Liver (tissue), 8 donors: ENCODE measurements at regions not wholly inside any gene's neighbourhood (a gene's known extent, or its start where the extent isn't known, plus 50 kb on each side); places are given as distances from the start of the nearest gene placed in this dataset.

Experiments
- DNase-seq: peaks from one replicate; pipeline ENCODE4 v3.0.0-alpha.2; 2017; ENCODE audit warnings: low spot score
- H3K27ac ChIP-seq, 2 donors: one replicate each; pipeline ENCODE4 v1.7.0; 2013; ENCODE audit warnings: inconsistent platforms in 2 of 2, low read length in 2 of 2, control low read depth in 1 of 2, low read depth in 1 of 2, mild to moderate bottlenecking in 1 of 2
- H3K27me3 ChIP-seq, 4 donors: one replicate each; pipeline versions ENCODE4 v1.6.1 to v1.7.0; 2013; ENCODE audit warnings: low read length in 3 of 4, inconsistent platforms in 1 of 4, mild to moderate bottlenecking in 1 of 4, moderate library complexity in 1 of 4; ENCODE audit not compliant: control insufficient read depth in 4 of 4, insufficient read depth in 4 of 4
- H3K36me3 ChIP-seq, 4 donors: one replicate each; pipeline versions ENCODE4 v1.6.1 to v1.7.0; 2013; ENCODE audit warnings: low read length in 3 of 4, mild to moderate bottlenecking in 3 of 4, low read depth in 1 of 4, moderate library complexity in 1 of 4; ENCODE audit not compliant: control insufficient read depth in 4 of 4, insufficient read depth in 3 of 4
- H3K4me1 ChIP-seq, 4 donors: one replicate each; pipeline versions ENCODE4 v1.6.1 to v1.7.0; 2013; ENCODE audit warnings: low read length in 3 of 4, mild to moderate bottlenecking in 3 of 4, moderate library complexity in 1 of 4; ENCODE audit not compliant: control insufficient read depth in 4 of 4, insufficient read depth in 4 of 4
- H3K4me3 ChIP-seq, 3 donors: one replicate each; pipeline versions ENCODE4 v1.6.1 to v1.7.0; 2013; ENCODE audit warnings: low read length in 3 of 3, control low read depth in 1 of 3, low read depth in 1 of 3, mild to moderate bottlenecking in 1 of 3
- H3K9ac ChIP-seq, 2 donors: one replicate each; pipeline ENCODE4 v1.7.0; 2013; ENCODE audit warnings: low read length in 2 of 2, mild to moderate bottlenecking in 2 of 2, moderate library complexity in 2 of 2, control low read depth in 1 of 2, low read depth in 1 of 2
- H3K9me3 ChIP-seq, 4 donors: one replicate each; pipeline versions ENCODE4 v1.6.1 to v1.7.0; 2013; ENCODE audit warnings: low read length in 3 of 4; ENCODE audit not compliant: control insufficient read depth in 4 of 4
- EGR1 ChIP-seq, 2 donors: IDR thresholded peaks; 2 replicates each; pipeline ENCODE4 v1.6.1; 2016 to 2018; ENCODE audit warnings: antibody characterized with exemption in 2 of 2, low read depth in 2 of 2
- FOXA1 ChIP-seq: IDR thresholded peaks from 2 replicates; pipeline ENCODE4 v1.6.1; 2016; ENCODE audit warnings: antibody characterized with exemption
- FOXA2 ChIP-seq: IDR thresholded peaks from 2 replicates; pipeline ENCODE4 v1.6.1; 2016; ENCODE audit warnings: antibody characterized with exemption
- GABPA ChIP-seq, 2 donors: IDR thresholded peaks in 1 of 2; conservative IDR thresholded peaks in 1 of 2; 2 replicates each; pipeline ENCODE4 v1.6.1; 2016; ENCODE audit warnings: antibody characterized with exemption in 2 of 2, mild to moderate bottlenecking in 1 of 2, moderate library complexity in 1 of 2
- HNF4A ChIP-seq, 2 donors: conservative IDR thresholded peaks; 2 replicates each; pipeline ENCODE4 v1.6.1; 2016; ENCODE audit warnings: antibody characterized with exemption in 2 of 2, mild to moderate bottlenecking in 2 of 2
- HNF4G ChIP-seq: IDR thresholded peaks from 2 replicates; pipeline ENCODE4 v1.6.1; 2016; ENCODE audit warnings: antibody characterized with exemption
- JUND ChIP-seq, 2 donors: IDR thresholded peaks; 2 replicates each; pipeline ENCODE4 v1.6.1; 2016; ENCODE audit warnings: antibody characterized with exemption in 2 of 2
- NR2F2 ChIP-seq: IDR thresholded peaks from 2 replicates; pipeline ENCODE4 v1.6.1; 2016; ENCODE audit warnings: antibody characterized with exemption
- RAD21 ChIP-seq, 2 donors: IDR thresholded peaks; 2 replicates each; pipeline ENCODE4 v1.6.1; 2016; ENCODE audit warnings: antibody characterized with exemption in 2 of 2, mild to moderate bottlenecking in 2 of 2
- RXRA ChIP-seq, 2 donors: IDR thresholded peaks; 2 replicates each; pipeline ENCODE4 v1.6.1; 2017 to 2018; ENCODE audit warnings: antibody characterized with exemption in 2 of 2, mild to moderate bottlenecking in 1 of 2
- SP1 ChIP-seq: IDR thresholded peaks from 2 replicates; pipeline ENCODE4 v1.6.1; 2018; ENCODE audit warnings: antibody characterized with exemption, mild to moderate bottlenecking
- TAF1 ChIP-seq: conservative IDR thresholded peaks from 2 replicates; pipeline ENCODE4 v1.6.1; 2016; ENCODE audit warnings: antibody characterized with exemption, mild to moderate bottlenecking
- YY1 ChIP-seq: IDR thresholded peaks from 2 replicates; pipeline ENCODE4 v1.6.1; 2016; ENCODE audit warnings: antibody characterized with exemption, mild to moderate bottlenecking
- WGBS: extraction: QIAGEN DNeasy Blood & Tissue Kit; methylation state at CpG from one replicate; pipeline ENCODE4 v1.1.7; 2013; 5-methylcytosine and 5-hydroxymethylcytosine counted together
- TF ChIP-seq, protein P1 (sequence below): IDR thresholded peaks from 2 replicates; pipeline ENCODE4 v1.6.1; 2016; ENCODE audit warnings: antibody characterized with exemption
- TF ChIP-seq, protein P2 (sequence below): IDR thresholded peaks from 2 replicates; pipeline ENCODE4 v1.6.1; 2016; ENCODE audit warnings: antibody characterized with exemption
- TF ChIP-seq, protein P3 (sequence below): IDR thresholded peaks from 2 replicates; pipeline ENCODE4 v1.6.1; 2016; ENCODE audit warnings: antibody characterized with exemption
- TF ChIP-seq, protein P4 (sequence below): fragments of 150-350 bp; IDR thresholded peaks from 2 replicates; pipeline ENCODE4 v1.5.1; 2017; ENCODE audit warnings: improper control_type of control experiment, low read depth, low read length; ENCODE audit not compliant: missing input control
- TF ChIP-seq, protein P5 (sequence below): IDR thresholded peaks from 2 replicates; pipeline ENCODE4 v1.6.1; 2016; ENCODE audit warnings: antibody characterized with exemption, mild to moderate bottlenecking
- donor health status: healthy.
- donor health status: healthy.
- donor health status: healthy.
- donor health status: healthy.
- donor health status: healthy.

DNA sequence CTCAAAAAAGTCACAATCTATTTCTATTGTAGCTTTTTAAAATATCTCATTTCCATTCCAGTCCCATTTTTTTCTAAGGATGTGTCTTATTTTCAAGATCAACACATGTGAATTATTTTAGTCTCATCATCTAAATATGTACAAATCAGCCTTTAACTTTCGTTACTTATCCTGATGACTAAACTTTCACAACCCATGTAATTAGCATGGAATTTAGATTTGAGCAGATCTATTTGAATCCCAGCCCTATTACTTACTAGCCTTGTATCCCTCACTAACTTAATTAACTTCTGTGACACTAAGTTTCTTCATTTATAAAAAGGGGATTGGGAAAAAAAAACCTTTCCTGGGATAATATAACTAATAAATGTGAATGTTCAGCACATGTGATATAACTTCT, 81.1 kb downstream of the UFM1 start:
- Histone ChIP-seq H3K27me3 (no peaks in the 10 kb centered on the region), H3K27ac (no peak overlapping the region), H3K9me3 (no peaks in the 10 kb centered on the region), H3K4me1 (no peaks in the 10 kb centered on the region), H3K9ac (no peak overlapping the region), H3K4me3 (no peak overlapping the region), H3K36me3 (no peaks in the 10 kb centered on the region)
- TF ChIP-seq, protein P1, sequence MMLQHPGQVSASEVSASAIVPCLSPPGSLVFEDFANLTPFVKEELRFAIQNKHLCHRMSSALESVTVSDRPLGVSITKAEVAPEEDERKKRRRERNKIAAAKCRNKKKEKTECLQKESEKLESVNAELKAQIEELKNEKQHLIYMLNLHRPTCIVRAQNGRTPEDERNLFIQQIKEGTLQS, result no peak
- TF ChIP-seq GABPA (IDR thresholded peaks at IDR 0.05 in 1 of 2, conservative IDR thresholded peaks at IDR 0.05 in 1 of 2) (no peak), RXRA (IDR thresholded peaks at IDR 0.05) (no peak), NR2F2 (no peak), TAF1 (no peak), RAD21 (IDR thresholded peaks at IDR 0.05) (no peak), FOXA2 (no peak), SP1 (no peak), HNF4A (conservative IDR thresholded peaks at IDR 0.05) (no peak), HNF4G (no peak), FOXA1 (no peak)
- TF ChIP-seq, protein P2, sequence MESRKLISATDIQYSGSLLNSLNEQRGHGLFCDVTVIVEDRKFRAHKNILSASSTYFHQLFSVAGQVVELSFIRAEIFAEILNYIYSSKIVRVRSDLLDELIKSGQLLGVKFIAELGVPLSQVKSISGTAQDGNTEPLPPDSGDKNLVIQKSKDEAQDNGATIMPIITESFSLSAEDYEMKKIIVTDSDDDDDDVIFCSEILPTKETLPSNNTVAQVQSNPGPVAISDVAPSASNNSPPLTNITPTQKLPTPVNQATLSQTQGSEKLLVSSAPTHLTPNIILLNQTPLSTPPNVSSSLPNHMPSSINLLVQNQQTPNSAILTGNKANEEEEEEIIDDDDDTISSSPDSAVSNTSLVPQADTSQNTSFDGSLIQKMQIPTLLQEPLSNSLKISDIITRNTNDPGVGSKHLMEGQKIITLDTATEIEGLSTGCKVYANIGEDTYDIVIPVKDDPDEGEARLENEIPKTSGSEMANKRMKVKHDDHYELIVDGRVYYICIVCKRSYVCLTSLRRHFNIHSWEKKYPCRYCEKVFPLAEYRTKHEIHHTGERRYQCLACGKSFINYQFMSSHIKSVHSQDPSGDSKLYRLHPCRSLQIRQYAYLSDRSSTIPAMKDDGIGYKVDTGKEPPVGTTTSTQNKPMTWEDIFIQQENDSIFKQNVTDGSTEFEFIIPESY, result no peak
- TF ChIP-seq, protein P3, sequence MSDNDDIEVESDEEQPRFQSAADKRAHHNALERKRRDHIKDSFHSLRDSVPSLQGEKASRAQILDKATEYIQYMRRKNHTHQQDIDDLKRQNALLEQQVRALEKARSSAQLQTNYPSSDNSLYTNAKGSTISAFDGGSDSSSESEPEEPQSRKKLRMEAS, result no peak
- TF ChIP-seq, protein P4, sequence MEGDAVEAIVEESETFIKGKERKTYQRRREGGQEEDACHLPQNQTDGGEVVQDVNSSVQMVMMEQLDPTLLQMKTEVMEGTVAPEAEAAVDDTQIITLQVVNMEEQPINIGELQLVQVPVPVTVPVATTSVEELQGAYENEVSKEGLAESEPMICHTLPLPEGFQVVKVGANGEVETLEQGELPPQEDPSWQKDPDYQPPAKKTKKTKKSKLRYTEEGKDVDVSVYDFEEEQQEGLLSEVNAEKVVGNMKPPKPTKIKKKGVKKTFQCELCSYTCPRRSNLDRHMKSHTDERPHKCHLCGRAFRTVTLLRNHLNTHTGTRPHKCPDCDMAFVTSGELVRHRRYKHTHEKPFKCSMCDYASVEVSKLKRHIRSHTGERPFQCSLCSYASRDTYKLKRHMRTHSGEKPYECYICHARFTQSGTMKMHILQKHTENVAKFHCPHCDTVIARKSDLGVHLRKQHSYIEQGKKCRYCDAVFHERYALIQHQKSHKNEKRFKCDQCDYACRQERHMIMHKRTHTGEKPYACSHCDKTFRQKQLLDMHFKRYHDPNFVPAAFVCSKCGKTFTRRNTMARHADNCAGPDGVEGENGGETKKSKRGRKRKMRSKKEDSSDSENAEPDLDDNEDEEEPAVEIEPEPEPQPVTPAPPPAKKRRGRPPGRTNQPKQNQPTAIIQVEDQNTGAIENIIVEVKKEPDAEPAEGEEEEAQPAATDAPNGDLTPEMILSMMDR, result no peak
- TF ChIP-seq, protein P5, sequence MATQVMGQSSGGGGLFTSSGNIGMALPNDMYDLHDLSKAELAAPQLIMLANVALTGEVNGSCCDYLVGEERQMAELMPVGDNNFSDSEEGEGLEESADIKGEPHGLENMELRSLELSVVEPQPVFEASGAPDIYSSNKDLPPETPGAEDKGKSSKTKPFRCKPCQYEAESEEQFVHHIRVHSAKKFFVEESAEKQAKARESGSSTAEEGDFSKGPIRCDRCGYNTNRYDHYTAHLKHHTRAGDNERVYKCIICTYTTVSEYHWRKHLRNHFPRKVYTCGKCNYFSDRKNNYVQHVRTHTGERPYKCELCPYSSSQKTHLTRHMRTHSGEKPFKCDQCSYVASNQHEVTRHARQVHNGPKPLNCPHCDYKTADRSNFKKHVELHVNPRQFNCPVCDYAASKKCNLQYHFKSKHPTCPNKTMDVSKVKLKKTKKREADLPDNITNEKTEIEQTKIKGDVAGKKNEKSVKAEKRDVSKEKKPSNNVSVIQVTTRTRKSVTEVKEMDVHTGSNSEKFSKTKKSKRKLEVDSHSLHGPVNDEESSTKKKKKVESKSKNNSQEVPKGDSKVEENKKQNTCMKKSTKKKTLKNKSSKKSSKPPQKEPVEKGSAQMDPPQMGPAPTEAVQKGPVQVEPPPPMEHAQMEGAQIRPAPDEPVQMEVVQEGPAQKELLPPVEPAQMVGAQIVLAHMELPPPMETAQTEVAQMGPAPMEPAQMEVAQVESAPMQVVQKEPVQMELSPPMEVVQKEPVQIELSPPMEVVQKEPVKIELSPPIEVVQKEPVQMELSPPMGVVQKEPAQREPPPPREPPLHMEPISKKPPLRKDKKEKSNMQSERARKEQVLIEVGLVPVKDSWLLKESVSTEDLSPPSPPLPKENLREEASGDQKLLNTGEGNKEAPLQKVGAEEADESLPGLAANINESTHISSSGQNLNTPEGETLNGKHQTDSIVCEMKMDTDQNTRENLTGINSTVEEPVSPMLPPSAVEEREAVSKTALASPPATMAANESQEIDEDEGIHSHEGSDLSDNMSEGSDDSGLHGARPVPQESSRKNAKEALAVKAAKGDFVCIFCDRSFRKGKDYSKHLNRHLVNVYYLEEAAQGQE, result no peak
- DNase-seq, result no peak
- 66% methylated on average over 1 of the region's 1 CpG for WGBS

DNA sequence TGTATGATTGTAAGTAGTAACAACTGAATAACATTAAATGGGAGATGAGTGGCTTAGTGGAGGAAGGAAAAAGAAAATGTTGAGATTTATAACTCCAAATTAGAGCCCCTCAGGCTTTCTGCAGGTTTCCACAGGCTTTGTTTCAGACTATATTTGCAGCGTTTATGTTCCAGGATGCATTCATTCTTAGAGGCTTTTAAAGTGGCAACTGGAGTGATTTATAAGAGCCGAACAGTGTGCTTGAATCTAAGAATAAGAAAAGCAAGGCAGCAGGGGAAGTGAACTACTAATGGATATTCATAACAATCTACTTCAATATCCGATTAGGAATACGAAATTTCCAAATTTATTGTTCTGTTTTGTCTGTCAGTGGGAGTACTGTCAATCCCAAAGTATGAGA, 91.0 kb downstream of the UFM1 start:
- no peak for DNase-seq
- H3K36me3 ChIP-seq, result no peaks in the 10 kb centered on the region
- no peak overlapping the region for H3K9ac ChIP-seq
- peaks cover 0 to 2% (median 0%) of the 10 kb centered on the region in 4 donors for H3K27me3 ChIP-seq
- H3K9me3 ChIP-seq, result no peaks in the 10 kb centered on the region
- WGBS, result 50% methylated on average over 4 of the region's 4 CpGs
- H3K4me1 ChIP-seq, result no peaks in the 10 kb centered on the region
- H3K27ac ChIP-seq, result no peak overlapping the region
- H3K4me3 ChIP-seq, result no peak overlapping the region
- TF ChIP-seq, protein P2, result no peak
- TF ChIP-seq, protein P1, result no peak
- no peak for TF ChIP-seq TAF1
- no peak for TF ChIP-seq RXRA (IDR thresholded peaks at IDR 0.05)
- no peak for TF ChIP-seq HNF4A (conservative IDR thresholded peaks at IDR 0.05)
- TF ChIP-seq EGR1 (IDR thresholded peaks at IDR 0.05; ENCODE audit: low read depth in 2 of 2), result no peak
- TF ChIP-seq, protein P4, result no peak
- no peak for TF ChIP-seq NR2F2
- TF ChIP-seq JUND (IDR thresholded peaks at IDR 0.05), result no peak
- TF ChIP-seq GABPA (IDR thresholded peaks at IDR 0.05 in 1 of 2, conservative IDR thresholded peaks at IDR 0.05 in 1 of 2), result no peak
- TF ChIP-seq SP1, result no peak
- TF ChIP-seq, protein P3, result no peak
- no peak for TF ChIP-seq FOXA2
- TF ChIP-seq RAD21 (IDR thresholded peaks at IDR 0.05), result no peak
- TF ChIP-seq HNF4G, result no peak
- no peak for TF ChIP-seq YY1
